ENCODE measurements at regions not wholly inside any gene's neighbourhood (a gene's known extent, or its start where the extent isn't known, plus 50 kb on each side); places are given as distances from the start of the nearest gene placed in this dataset.

DNA sequence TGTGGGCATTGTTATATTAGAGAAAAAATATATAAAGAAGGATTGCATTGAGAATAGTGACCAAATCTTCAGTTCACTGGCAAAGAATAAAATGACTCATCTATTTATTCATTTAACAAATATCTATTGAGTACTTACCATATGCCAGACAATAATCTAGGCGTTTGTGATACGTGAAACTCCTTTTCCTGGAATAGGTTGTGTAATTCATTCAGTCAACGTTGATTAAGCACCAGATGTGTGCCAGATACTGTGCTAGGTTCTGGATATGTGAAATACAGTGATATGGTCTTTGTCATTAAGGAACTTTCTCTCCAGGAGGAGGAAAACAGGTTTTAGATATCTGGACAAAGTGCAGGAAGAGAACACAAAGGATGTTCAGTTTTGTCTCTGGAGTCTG lies 344.5 kb downstream of the RWDD3 start:
- TF ChIP-seq POLR2A (IDR thresholded peaks at IDR 0.05; ENCODE audit: low read depth, low read length) (no peak), POLR2AphosphoS5 (IDR thresholded peaks at IDR 0.05; ENCODE audit: low read depth, low read length) (no peak)

Data from GM12892 (cell line).